Gastroesophageal sphincter (tissue), 4 donors: ENCODE measurements at regions not wholly inside any gene's neighbourhood (a gene's known extent, or its start where the extent isn't known, plus 50 kb on each side); places are given as distances from the start of the nearest gene placed in this dataset.
"Not testable (repeated sequence)": the region's sequence is repeated elsewhere in the genome, so short reads cannot be mapped to it uniquely, and the experiment has no call there.

Source experiments
- ATAC-seq: fragments of 150-250 bp; one replicate; pipeline ENCODE4 v1.9.1; 2016; ENCODE audit warnings: mild to moderate bottlenecking, moderate library complexity
- H3K27ac ChIP-seq, 4 donors: fragments of 200-600 bp; sonication (generic) in 3 of 4; 1 replicate in 3 of 4; 2 replicates in 1 of 4; pipeline ENCODE4 v1.5.1; 2016 to 2019
- H3K27me3 ChIP-seq: fragments of 200-600 bp; sonication (generic); one replicate; pipeline ENCODE4 v1.5.1; 2019
- H3K36me3 ChIP-seq, 2 donors: fragments of 200-600 bp; sonication (generic); one replicate each; pipeline ENCODE4 v1.5.1; 2019; ENCODE audit warnings: control low read depth in 1 of 2
- H3K4me1 ChIP-seq, 3 donors: fragments of 200-600 bp; sonication (generic); 1 replicate in 2 of 3; 2 replicates in 1 of 3; pipeline ENCODE4 v1.5.1; 2016 to 2019; ENCODE audit warnings: control low read depth in 2 of 3
- H3K4me3 ChIP-seq, 2 donors: fragments of 200-600 bp; sonication (generic); one replicate each; pipeline ENCODE4 v1.5.1; 2019; ENCODE audit warnings: mild to moderate bottlenecking in 1 of 2, moderate library complexity in 1 of 2
- H3K9me3 ChIP-seq, 3 donors: fragments of 200-600 bp; sonication (generic); one replicate each; pipeline ENCODE4 v1.5.1; 2017 to 2019; ENCODE audit warnings: control low read depth in 2 of 3
- CTCF ChIP-seq, 4 experiments: fragments of 200-600 bp in 2 of 4; fragments of 450-650 bp in 2 of 4; sonication (generic) in 1 of 4; IDR thresholded peaks; one replicate each; pipeline ENCODE4 v1.5.1; 2017 to 2019; ENCODE audit warnings: antibody characterized with exemption in 4 of 4, mild to moderate bottlenecking in 2 of 4, moderate library complexity in 2 of 4
- EP300 ChIP-seq: sonication (generic); formaldehyde crosslinking; IDR thresholded peaks from one replicate; pipeline ENCODE4 v1.6.1; 2017; ENCODE audit warnings: antibody characterized with exemption, mild to moderate bottlenecking
- POLR2A ChIP-seq, 2 donors: fragments of 450-650 bp; IDR thresholded peaks; one replicate each; pipeline ENCODE4 v1.6.1; 2017; ENCODE audit warnings: antibody characterized with exemption in 2 of 2, mild to moderate bottlenecking in 2 of 2, moderate library complexity in 1 of 2
- POLR2AphosphoS5 ChIP-seq: sonication (generic); formaldehyde crosslinking; IDR thresholded peaks from one replicate; pipeline ENCODE4 v1.6.1; 2017; ENCODE audit warnings: antibody characterized with exemption
- WGBS, 2 donors: methylation state at CpG; one replicate each; pipeline ENCODE4 v1.1.5; 2018; ENCODE audit warnings: low coverage in 1 of 2; 5-methylcytosine and 5-hydroxymethylcytosine counted together

GRCh38 chr6:92111386-92111785 is 1308.0 kb downstream of the EPHA7 start:
- Histone ChIP-seq H3K36me3 (no peaks in the 10 kb centered on the region), H3K4me1 (peaks cover 0 to 5% (median 0%) of the 10 kb centered on the region in 3 donors), H3K9me3 (no peaks in the 10 kb centered on the region), H3K27ac (no peak overlapping the region), H3K4me3 (no peak overlapping the region), H3K27me3 (no peaks in the 10 kb centered on the region)
- WGBS, 2 donors, result 78% methylated on average over 2 of the region's 2 CpGs
- TF ChIP-seq POLR2A (IDR thresholded peaks at IDR 0.05) (no peak), EP300 (no peak), POLR2AphosphoS5 (no peak), CTCF (IDR thresholded peaks at IDR 0.05) (no peak)
- no peak for ATAC-seq

- 47 to 58% methylated on average over 4 of the region's 4 CpGs for WGBS, 2 donors
- H3K4me1 ChIP-seq, result peaks cover 0 to 5% (median 0%) of the 10 kb centered on the region in 3 donors
- no peak for TF ChIP-seq EP300
- TF ChIP-seq CTCF (IDR thresholded peaks at IDR 0.05), result no peak
- no peak for TF ChIP-seq POLR2AphosphoS5
- no peak for TF ChIP-seq POLR2A (IDR thresholded peaks at IDR 0.05)
Observed at GRCh38 chr6:92110403-92110802, 1309.0 kb downstream of the EPHA7 start.

GRCh38 chr6:92109956-92110355 is 1309.4 kb downstream of the EPHA7 start:
- Histone ChIP-seq H3K27ac (no peak overlapping the region), H3K9me3 (no peaks in the 10 kb centered on the region), H3K4me1 (peaks cover 0 to 3% (median 0%) of the 10 kb centered on the region in 3 donors), H3K36me3 (no peaks in the 10 kb centered on the region), H3K27me3 (no peaks in the 10 kb centered on the region), H3K4me3 (no peak overlapping the region)
- no peak for ATAC-seq
- TF ChIP-seq POLR2A (IDR thresholded peaks at IDR 0.05) (no peak), CTCF (IDR thresholded peaks at IDR 0.05) (no peak), POLR2AphosphoS5 (no peak), EP300 (no peak)
- WGBS, 2 donors, result 79 to 80% methylated on average over 3 to 5 of the region's 5 CpGs

More at GRCh38 chr6:92110403-92110802, 1309.0 kb downstream of the EPHA7 start:
- no peaks in the 10 kb centered on the region for H3K9me3 ChIP-seq
- H3K27me3 ChIP-seq, result no peaks in the 10 kb centered on the region
- no peak for ATAC-seq
- no peak overlapping the region for H3K27ac ChIP-seq
- H3K36me3 ChIP-seq, result no peaks in the 10 kb centered on the region
- no peak overlapping the region for H3K4me3 ChIP-seq

- Histone ChIP-seq H3K36me3 (no peaks in the 10 kb centered on the region), H3K9me3 (peaks cover 0 to 5% (median 0%) of the 10 kb centered on the region in 3 donors), H3K4me1 (no peaks in the 10 kb centered on the region), H3K4me3 (no peak overlapping the region), H3K27me3 (no peaks in the 10 kb centered on the region), H3K27ac (no peak overlapping the region)
- WGBS, 2 donors, result no CpG with 5 or more reads among the region's 13 CpGs
- no peak for ATAC-seq
- TF ChIP-seq CTCF (IDR thresholded peaks at IDR 0.05) (no peak), EP300 (no peak), POLR2AphosphoS5 (no peak), POLR2A (IDR thresholded peaks at IDR 0.05) (no peak)
Observed at GRCh38 chr6:92109256-92109655, 1310.1 kb downstream of the EPHA7 start.

- Histone ChIP-seq H3K27ac (no peak overlapping the region), H3K36me3 (no peaks in the 10 kb centered on the region), H3K4me1 (no peaks in the 10 kb centered on the region), H3K27me3 (no peaks in the 10 kb centered on the region), H3K4me3 (no peak overlapping the region), H3K9me3 (peaks cover 0 to 19% (median 0%) of the 10 kb centered on the region in 3 donors)
- TF ChIP-seq POLR2AphosphoS5, result no peak
- no peak for TF ChIP-seq POLR2A (IDR thresholded peaks at IDR 0.05)
- no peak for TF ChIP-seq EP300
- no peak for TF ChIP-seq CTCF (IDR thresholded peaks at IDR 0.05)
- no peak for ATAC-seq
- WGBS, 2 donors, result 86% methylated on average over 2 of the region's 2 CpGs; no CpG with 5 or more reads in 1 of the 2 donors
Observed at GRCh38 chr6:92086750-92087149, 1332.6 kb downstream of the EPHA7 start.

- H3K4me3 ChIP-seq, H3K27ac ChIP-seq, H3K36me3 ChIP-seq, ATAC-seq, H3K4me1 ChIP-seq, H3K27me3 ChIP-seq: not testable (repeated sequence)
- peaks cover 0 to 31% (median 0%) of the 10 kb centered on the region in 3 donors for H3K9me3 ChIP-seq
- WGBS, 2 donors, result 89 to 90% methylated on average over 2 to 5 of the region's 5 CpGs
Observed at GRCh38 chr6:92083914-92084313, 1335.4 kb downstream of the EPHA7 start.
